HG03439 (cell line): ENCODE measurements at regions not wholly inside any gene's neighbourhood (a gene's known extent, or its start where the extent isn't known, plus 50 kb on each side); places are given as distances from the start of the nearest gene placed in this dataset.

Experiments used
- ATAC-seq: cut with Tn5 transposase; IDR thresholded peaks from one replicate; pipeline ENCODE4 v1.9.1; 2021; ENCODE audit warnings: mild to moderate bottlenecking, moderate library complexity; ENCODE audit not compliant: unreplicated experiment

GRCh38 chr2:107595749-107596148 lies 230.9 kb upstream of the RGPD4 start:
- ATAC-seq = no peak

- ATAC-seq = no peak
Measured at GRCh38 chr2:107597507-107597906, 229.2 kb upstream of the RGPD4 start.

- ATAC-seq = no peak
Measured at GRCh38 chr2:107602801-107603200, 223.9 kb upstream of the RGPD4 start.

GRCh38 chr2:107607054-107607453 lies 219.6 kb upstream of the RGPD4 start:
- ATAC-seq = no peak

GRCh38 chr2:107607473-107607872 lies 219.2 kb upstream of the RGPD4 start:
- ATAC-seq = no peak

GRCh38 chr2:107615039-107615438 lies 211.7 kb upstream of the RGPD4 start:
- no peak for ATAC-seq

- no peak for ATAC-seq
Measured at GRCh38 chr2:107618769-107619168, 207.9 kb upstream of the RGPD4 start.

GRCh38 chr2:107621186-107622165 lies 205.2 kb upstream of the RGPD4 start:
- ATAC-seq = no peak

GRCh38 chr2:107622741-107623310 lies 203.9 kb upstream of the RGPD4 start:
- no peak for ATAC-seq

GRCh38 chr2:107625982-107626381 lies 200.7 kb upstream of the RGPD4 start:
- no peak for ATAC-seq

- no peak for ATAC-seq
Measured at GRCh38 chr2:107627164-107627563, 199.5 kb upstream of the RGPD4 start.

- ATAC-seq = no peak
Measured at GRCh38 chr2:107627926-107628325, 198.8 kb upstream of the RGPD4 start.

- ATAC-seq = no peak
Measured at GRCh38 chr2:107633580-107634147, 193.0 kb upstream of the RGPD4 start.

- ATAC-seq = no peak
Measured at GRCh38 chr2:107634172-107634571, 192.5 kb upstream of the RGPD4 start.

- ATAC-seq = no peak
Measured at GRCh38 chr2:107635883-107636282, 190.8 kb upstream of the RGPD4 start.

- ATAC-seq = no peak
Measured at GRCh38 chr2:107645586-107645985, 181.1 kb upstream of the RGPD4 start.

- ATAC-seq = no peak
Measured at GRCh38 chr2:107648781-107649404, 177.8 kb upstream of the RGPD4 start.

GRCh38 chr2:107657049-107657448 lies 169.6 kb upstream of the RGPD4 start:
- no peak for ATAC-seq

GRCh38 chr2:107663632-107664031 lies 163.1 kb upstream of the RGPD4 start:
- ATAC-seq = no peak

- ATAC-seq = no peak
Measured at GRCh38 chr2:107669335-107669734, 157.4 kb upstream of the RGPD4 start.

GRCh38 chr2:107681936-107682335 lies 144.8 kb upstream of the RGPD4 start:
- ATAC-seq = no peak
